GM19324 (cell line): ENCODE measurements at regions not wholly inside any gene's neighbourhood (a gene's known extent, or its start where the extent isn't known, plus 50 kb on each side); places are given as distances from the start of the nearest gene placed in this dataset.
"Not testable (repeated sequence)": the region's sequence is repeated elsewhere in the genome, so short reads cannot be mapped to it uniquely, and the experiment has no call there.

Source experiments
- ATAC-seq: cut with Tn5 transposase; IDR thresholded peaks from one replicate; pipeline ENCODE4 v1.9.1; 2021; ENCODE audit warnings: mild to moderate bottlenecking, moderate library complexity; ENCODE audit not compliant: unreplicated experiment, low FRiP score

DNA sequence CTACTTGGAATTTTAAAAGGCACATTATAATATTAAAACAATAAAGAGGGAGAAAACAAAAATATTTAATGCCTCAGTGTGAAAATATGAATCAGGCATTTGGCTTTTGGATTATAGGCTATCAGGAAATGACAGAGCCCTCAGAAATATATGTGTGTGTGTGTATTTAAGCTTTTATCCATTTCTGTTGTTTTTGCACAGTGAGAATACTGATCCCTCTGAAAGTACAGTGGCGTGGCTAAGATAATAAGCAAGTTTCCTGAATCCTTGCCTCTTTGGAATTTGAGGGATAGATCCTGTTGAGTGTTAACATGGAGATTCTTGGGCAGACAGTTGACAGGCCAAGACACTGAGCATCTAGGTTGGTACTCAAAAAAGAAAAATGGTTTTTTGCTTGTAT, 234.8 kb upstream of the ZBTB20 start:
- ATAC-seq, result no peak

DNA sequence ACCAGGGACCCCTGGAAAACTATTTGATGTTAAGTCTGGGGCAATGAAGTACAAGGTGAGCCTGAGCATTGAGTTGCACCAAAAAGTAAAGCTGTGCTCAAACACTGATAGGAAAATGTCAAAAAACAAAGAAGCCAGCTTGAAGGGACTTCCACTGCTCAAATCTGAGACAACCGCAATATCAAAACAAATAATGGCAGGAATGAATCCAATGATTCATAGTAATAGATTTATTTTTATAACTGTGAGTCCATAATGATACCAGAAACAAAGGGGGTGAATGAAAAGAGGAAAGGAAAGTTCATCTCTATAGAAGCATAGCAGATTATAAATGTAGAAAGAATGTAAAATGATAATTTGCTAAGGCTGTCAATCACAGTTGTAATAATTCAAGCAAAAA, 237.3 kb upstream of the ZBTB20 start:
- ATAC-seq, result no peak

DNA sequence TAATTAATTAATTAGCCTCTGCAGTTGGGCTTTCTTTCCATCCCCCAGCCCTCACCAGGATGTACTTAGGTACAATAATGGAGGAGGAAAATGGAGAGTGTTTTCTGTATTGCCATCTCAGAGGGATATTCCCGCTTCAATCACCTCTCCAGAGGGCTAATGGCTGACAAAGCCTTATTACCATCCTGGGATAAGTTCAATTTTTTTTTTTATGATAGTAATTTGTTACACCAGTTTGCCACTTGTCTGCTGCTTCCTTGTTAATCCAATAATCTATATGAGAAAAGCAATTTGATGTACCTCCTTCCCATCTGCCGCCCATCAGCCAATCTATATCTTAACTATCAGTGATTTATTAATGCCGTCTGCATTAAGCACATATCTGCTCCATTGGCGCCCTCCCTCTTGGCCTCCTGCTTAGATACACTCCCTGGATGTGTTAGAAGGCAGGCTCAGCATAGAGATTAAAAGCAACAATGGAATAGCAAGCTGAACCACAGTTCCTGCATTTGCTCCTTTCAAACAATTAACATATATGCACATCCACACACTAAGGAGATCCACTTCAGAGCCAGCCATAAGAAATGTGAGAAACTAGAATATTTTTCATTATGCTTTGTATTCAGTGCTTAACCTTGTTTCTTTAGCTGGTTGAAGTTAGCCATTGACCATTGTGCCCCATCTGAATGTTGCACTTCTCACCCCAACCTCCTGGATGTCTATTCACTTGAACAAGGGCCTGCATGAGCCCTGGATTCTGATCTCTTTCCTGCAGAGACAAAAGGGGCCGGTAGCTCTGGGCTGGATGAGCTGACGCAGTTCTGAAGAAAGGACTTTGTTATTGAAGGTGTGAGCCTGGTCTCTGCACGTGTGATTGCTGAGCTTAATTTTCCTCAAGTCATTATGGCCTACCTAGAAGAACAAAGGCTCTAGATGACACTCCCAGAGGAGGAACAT, 237.3 kb upstream of the GAP43 start:
- ATAC-seq, result no peak

DNA sequence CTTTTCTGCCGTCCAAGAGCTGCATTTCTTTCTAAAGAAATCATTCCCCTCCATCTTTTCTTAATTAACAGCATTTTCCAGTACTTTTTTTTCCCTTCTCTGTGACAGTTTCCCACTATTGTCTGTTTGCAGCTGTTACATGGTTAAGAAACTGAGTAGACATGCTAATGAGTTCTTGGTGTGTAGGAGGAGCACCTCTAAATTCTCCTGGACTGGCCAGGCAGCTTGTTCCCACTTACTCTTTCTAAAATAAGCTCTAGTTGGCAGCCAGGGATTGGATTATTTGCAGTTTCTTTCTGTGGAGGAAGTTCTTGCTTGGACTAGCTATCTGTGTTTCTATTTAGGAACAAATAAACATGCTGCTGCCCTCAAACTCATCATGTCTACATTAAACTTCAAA, 235.1 kb upstream of the GAP43 start:
- ATAC-seq, result no peak

- ATAC-seq, result no peak
Measured at GRCh38 chr3:115388811-115389210, 234.5 kb upstream of the GAP43 start.

DNA sequence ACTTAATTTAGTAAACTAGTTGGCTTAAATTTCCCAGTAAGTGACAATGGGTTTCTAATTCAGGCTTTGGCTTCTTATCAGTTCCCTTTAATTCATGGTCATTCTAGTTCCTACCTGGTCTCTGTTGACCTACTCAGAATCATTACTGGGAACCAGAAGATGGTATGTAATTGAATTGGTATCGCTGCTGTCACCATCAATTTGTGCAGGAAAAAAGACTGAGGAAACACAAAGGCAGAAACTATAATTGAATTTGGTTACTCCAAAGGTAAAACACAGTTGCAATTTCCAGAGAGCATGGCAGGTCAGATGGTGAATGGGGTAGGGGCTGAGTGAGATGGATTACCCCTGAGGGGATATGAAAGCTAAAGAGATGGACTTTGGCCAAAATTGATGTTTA, 226.5 kb upstream of the GAP43 start:
- no peak for ATAC-seq

- ATAC-seq, result no peak
Measured at GRCh38 chr3:115397433-115397832, 225.9 kb upstream of the GAP43 start.

GRCh38 chr3:115398506-115398905, 224.8 kb upstream of the GAP43 start:
- ATAC-seq, result no peak

DNA sequence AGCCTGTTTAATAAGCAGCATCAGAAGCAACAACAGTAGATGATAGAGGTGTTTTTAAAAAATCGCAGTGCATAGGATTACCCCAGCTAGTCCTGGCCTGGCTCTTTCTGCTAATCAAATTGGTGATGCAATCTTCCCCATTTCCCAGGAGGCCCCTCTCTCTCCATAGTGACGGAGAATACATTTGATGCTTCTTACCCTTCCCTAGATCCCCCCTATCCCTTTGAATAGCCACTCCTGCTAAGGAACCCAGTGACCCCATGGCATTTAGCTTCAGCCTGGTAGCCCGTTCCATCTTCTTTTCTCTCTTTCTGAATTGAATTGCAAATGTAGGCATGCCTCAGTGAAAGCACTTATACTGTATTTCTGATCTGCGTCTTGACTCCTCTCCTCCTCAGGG, 223.6 kb upstream of the GAP43 start:
- no peak for ATAC-seq

DNA sequence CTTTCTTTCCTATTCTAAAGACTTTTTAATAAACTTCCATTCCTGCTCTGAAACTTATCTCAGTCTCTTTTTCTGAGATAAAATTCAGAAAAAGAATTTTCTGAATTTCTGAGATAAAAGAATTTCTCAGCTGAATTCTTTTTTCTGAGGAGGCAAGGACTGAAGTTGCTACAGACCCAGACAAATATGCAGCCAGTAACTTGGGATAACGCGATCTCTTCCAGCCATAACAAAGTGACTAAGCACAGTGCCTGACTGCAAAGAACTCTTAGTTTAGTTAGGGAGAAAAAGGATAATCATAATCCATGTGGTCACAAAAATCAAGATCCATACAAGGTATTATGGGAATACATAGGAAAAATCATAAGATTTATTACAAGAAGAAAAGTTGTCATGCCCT, 222.0 kb upstream of the GAP43 start:
- no peak for ATAC-seq

DNA sequence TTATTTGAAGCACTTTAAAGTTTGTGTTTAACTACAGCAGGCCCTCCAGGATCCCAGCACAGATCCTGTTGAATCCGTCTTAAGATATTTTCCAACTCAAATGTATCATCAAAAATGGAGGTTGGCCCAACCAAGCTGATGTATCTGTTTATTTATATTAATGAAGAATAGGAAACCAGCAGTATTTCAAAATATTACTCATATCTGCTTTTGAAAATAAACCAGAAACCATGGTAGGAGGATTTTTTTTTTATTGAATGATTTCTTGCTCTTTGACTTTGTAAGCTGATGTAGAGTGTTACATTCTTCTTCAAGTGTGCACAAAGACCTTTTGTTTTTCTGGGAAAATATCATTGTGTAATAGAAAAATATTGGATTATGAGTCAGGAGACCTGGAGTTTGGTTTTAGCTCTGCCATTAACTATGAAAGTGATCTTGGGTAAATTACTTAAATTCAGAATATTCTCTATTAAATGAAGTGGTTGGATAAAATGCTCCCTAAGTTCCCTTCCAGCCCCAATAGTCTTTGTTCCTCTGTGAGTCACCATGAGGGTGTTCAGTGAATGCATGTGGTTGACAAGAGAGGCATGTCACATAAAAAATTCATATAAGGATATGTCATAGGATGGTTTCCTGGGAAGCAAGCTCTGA, 221.3 kb upstream of the GAP43 start:
- ATAC-seq, result no peak

DNA sequence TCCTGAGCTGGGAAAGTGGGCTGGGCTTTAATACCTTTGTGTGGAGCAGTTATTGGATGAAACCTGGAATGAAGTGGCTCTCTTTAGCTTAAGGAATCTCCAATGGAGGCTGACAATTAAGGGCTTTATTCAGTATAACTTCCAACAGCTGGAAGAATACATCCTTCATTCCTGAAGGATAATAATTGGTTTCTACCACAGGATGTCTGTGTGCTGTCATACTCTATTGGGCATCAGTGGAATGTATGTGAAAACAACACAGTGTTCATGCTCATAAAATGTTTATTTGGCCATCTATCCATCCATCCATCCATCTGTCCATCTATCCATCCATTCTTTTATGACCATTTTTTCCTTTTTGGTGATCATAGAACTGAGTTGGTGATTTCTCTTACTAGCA, 220.7 kb upstream of the GAP43 start:
- no peak for ATAC-seq

DNA sequence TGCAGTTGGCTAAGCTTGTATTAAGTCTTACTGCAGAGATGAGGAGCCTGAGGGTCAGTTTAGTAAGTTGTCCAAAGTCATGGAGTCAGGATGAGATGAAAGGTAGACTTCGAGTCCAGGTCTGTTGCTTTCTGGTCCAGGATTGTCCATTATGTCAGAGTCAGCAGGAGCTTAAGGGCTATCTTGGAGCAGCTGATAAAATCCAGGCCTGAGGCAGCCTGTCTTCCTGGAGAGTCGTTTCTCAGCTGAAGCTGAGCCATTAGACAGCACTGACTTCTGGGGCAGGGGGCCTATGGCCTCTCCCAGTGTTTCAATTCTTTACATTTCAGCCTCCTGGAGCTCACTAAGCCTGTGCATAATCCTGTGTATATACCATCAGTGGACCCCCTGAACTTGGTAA, 219.5 kb upstream of the GAP43 start:
- no peak for ATAC-seq

- ATAC-seq, result no peak
Measured at GRCh38 chr3:115409596-115409995, 213.7 kb upstream of the GAP43 start.

GRCh38 chr3:115414610-115415009, 208.7 kb upstream of the GAP43 start:
- not testable (repeated sequence) for ATAC-seq

DNA sequence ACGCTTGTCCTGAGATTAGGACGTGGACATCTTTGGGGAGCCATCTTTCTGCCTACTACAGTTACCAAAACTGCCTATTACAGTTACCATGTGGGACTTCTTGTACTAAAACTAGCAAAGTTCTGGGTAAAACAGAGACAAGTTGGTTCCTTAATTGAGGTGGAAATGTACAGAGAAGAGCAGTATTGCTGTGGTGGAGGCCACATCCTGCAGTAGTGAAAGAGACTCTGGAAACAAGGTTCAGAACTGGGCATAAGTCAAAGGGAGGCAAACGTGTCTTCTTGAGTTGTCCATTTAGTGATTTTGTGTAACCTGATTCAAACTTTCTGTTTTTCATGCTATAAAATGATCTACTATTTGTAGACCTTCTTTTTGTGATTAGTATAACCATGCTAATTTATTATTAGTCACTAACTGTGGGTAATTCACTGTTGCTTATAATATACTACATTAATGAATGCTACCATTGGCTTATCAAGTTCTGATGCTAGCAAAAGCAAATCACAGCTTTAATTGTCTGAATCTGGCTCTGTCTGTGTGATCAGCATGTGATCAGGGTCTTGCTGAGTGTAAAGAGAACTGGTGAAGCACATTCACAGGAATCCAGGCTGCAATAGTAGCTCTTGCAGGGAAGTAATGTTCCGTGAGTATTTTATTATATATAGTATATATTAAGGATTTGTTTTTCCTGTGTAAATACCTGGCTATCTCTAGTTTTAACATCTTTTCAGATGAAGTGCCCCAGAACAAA, 207.9 kb upstream of the GAP43 start:
- ATAC-seq, result no peak

DNA sequence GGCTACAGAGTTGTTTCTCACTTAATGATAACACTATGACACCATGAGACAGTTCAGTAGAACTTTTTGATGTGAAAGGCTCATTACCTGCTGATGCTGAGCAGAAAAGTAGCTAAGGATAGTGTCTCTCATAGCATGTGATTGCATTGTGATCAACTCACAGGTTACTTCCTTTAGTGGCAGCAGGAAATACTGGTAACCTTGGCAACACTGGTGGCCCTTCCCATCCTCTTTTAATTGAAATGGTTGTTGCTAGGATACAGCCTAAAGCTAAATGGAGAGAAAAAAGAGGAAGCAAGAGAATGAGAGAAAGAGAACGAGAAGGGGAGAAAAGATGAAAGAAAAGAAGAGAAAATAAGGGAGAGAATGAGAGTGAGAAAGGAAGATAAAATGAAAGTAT, 204.7 kb upstream of the GAP43 start:
- no peak for ATAC-seq

DNA sequence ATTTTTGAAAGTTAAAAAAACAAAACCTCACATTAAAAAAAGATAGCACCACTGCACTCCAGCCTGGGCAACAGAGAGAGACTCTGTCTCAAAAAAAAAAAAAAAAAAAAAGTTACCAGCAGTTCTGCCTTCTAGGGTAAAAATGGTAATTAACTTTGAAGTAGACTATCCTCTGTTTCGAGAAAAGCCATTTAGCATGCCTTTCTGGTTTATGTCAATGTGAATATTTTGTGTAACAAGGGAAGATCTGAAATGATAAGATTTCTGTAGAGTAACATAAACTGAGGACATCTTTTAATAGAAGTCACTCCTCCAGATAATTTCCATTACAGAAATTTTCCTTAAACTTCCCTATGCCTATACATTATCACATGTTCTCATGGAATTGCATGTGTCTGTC, 203.2 kb upstream of the GAP43 start:
- no peak for ATAC-seq

- no peak for ATAC-seq
Measured at GRCh38 chr3:115423170-115423569, 200.1 kb upstream of the GAP43 start.

- ATAC-seq, result no peak
Measured at GRCh38 chr3:115428841-115429240, 194.5 kb upstream of the GAP43 start.

GRCh38 chr3:115436767-115437301, 186.5 kb upstream of the GAP43 start:
- ATAC-seq, result no peak
